ENCODE measurements at regions not wholly inside any gene's neighbourhood (a gene's known extent, or its start where the extent isn't known, plus 50 kb on each side); places are given as distances from the start of the nearest gene placed in this dataset.

DNA sequence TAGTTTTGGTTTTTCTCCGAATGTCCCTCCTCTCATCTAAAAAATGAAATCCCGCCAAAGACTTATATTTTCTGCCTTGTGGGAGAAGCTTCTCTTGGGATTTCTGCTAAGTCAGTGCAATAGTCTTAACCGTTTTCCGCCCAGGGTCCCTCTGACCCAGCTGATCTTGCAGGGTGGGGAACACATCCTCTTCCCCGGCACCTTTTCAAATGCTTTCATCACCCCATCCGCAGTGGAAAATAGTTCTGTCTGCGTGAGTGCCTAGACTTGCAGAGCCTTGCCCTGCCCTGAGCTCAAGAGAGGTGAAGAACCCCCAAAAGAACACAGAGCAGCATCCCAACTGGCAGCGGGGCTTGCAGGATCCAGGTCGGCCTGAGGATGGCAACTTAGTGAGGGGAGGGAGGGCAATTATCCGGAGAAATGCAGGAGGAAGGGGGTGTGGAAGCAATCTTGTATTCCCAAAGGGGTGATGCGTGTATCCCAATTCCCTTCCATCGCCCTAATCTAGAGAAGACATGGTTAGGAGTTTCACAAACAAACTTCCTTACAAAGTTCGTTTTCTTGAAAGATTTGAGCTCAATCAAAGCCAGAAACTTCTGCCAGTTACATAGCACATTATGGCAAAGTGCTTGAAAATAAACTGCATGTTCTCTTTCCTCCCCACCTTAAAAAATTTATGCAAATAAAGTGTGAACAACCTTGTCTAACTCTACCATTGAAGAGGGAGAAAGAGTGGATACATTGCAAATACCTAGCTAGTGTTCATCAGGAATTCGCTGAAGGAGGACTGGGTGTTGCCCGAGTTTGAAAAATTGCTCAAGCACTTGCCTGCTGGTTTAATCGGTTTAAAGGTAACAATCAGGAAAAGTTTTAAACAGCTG is 79.9 kb downstream of the NR2F2 start:
- Histone ChIP-seq H3K36me3 (ENCODE audit: control insufficient read depth in 2 of 2, extremely low read depth in 1 of 2, insufficient read depth in 2 of 2, low read length in 2 of 2) (no peaks in the 10 kb centered on the region), H3K27me3 (ENCODE audit: control insufficient read depth in 2 of 2, insufficient read depth in 2 of 2, low read length in 2 of 2) (peaks cover 30 to 49% of the 10 kb centered on the region in 2 experiments), H3K9me3 (replicated peaks; ENCODE audit: control insufficient read depth, insufficient read depth, low read length) (no peaks in the 10 kb centered on the region), H3K79me2 (ENCODE audit: control insufficient read depth, insufficient read depth, low read length) (no peaks in the 10 kb centered on the region), H3K9me1 (replicated peaks; ENCODE audit: control insufficient read depth, extremely low read depth, insufficient read depth, low read length) (no peaks in the 10 kb centered on the region), H3K4me2 (ENCODE audit: insufficient read depth, low read length) (peak overlapping the region; percentile 82), H3K9ac (replicated peaks; ENCODE audit: extremely low read depth, insufficient read depth, low read length) (no peak overlapping the region), H3K27ac (ENCODE audit: insufficient read depth, low read depth, low read length) (no peak overlapping the region), H2AFZ (ENCODE audit: low read depth, low read length) (no peak overlapping the region), H4K20me1 (replicated peaks; ENCODE audit: control insufficient read depth, extremely low read depth, insufficient read depth, low read length) (no peaks in the 10 kb centered on the region), H3K4me3 (replicated peaks in 1 of 3; ENCODE audit: insufficient read depth in 1 of 3, low read depth in 1 of 3, low read length in 3 of 3) (peak overlapping the region in 1 of 3 experiments; percentile 49), H3K4me1 (ENCODE audit: control insufficient read depth, extremely low read depth, insufficient read depth, low read length) (peaks cover 8% of the 10 kb centered on the region)
- ChIA-PET POLR2A (no interaction called here), CTCF (interaction anchor here (0.6 kb wide), 1 partner anchor 175 kb away, joined by 4 read pairs; no protein-coding TSS in a partner anchor)
- BruUV-seq (replicated peaks) = no TSS peak
- intact Hi-C loops (cut with micrococcal nuclease) (loop anchor here (2.0 kb wide), 1 partner anchor 20 kb away; no protein-coding TSS in a partner anchor), dilution Hi-C loops (cut with MboI; ENCODE audit: extremely low pct_ligation_motif_present, low sequenced_read_pairs) (no loop called here)
- FAIRE-seq = no peak
- DNase-seq (ENCODE audit: low read depth, low spot score) = peak; percentile 16
- TF ChIP-seq JUN (IDR thresholded peaks at IDR 0.05; ENCODE audit: borderline replicate concordance, insufficient read depth, insufficient read length, low read depth) (no peak), GATA2 (IDR thresholded peaks at IDR 0.05; ENCODE audit: insufficient read depth, insufficient read length, low read depth, low read length) (no peak), FOS (IDR thresholded peaks at IDR 0.05; ENCODE audit: borderline replicate concordance, insufficient read depth, low read length) (no peak), EZH2 (IDR thresholded peaks at IDR 0.05; ENCODE audit: borderline replicate concordance, low read depth, low read length, severe bottlenecking) (no peak), POLR2A (IDR thresholded peaks at IDR 0.05; ENCODE audit: low read depth, low read length) (no peak), MYC (IDR thresholded peaks at IDR 0.05; ENCODE audit: low read depth, low read length) (no peak), POLR2AphosphoS5 (IDR thresholded peaks at IDR 0.05; ENCODE audit: insufficient read depth, low read depth, low read length) (no peak)
- TF ChIP-seq, protein P1, sequence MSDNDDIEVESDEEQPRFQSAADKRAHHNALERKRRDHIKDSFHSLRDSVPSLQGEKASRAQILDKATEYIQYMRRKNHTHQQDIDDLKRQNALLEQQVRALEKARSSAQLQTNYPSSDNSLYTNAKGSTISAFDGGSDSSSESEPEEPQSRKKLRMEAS (IDR thresholded peaks at IDR 0.05; ENCODE audit: insufficient read depth, insufficient read length) = no peak
- TF ChIP-seq, protein P2, sequence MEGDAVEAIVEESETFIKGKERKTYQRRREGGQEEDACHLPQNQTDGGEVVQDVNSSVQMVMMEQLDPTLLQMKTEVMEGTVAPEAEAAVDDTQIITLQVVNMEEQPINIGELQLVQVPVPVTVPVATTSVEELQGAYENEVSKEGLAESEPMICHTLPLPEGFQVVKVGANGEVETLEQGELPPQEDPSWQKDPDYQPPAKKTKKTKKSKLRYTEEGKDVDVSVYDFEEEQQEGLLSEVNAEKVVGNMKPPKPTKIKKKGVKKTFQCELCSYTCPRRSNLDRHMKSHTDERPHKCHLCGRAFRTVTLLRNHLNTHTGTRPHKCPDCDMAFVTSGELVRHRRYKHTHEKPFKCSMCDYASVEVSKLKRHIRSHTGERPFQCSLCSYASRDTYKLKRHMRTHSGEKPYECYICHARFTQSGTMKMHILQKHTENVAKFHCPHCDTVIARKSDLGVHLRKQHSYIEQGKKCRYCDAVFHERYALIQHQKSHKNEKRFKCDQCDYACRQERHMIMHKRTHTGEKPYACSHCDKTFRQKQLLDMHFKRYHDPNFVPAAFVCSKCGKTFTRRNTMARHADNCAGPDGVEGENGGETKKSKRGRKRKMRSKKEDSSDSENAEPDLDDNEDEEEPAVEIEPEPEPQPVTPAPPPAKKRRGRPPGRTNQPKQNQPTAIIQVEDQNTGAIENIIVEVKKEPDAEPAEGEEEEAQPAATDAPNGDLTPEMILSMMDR (IDR thresholded peaks at IDR 0.05; ENCODE audit: extremely low read depth in 1 of 2, insufficient read depth in 1 of 2, low read depth in 1 of 2, low read length in 2 of 2) = no peak

Data from endothelial cell of umbilical vein (primary cell).